Ureter (tissue), 1 donor: ENCODE measurements at regions not wholly inside any gene's neighbourhood (a gene's known extent, or its start where the extent isn't known, plus 50 kb on each side); places are given as distances from the start of the nearest gene placed in this dataset.

Source experiments
- DNase-seq: peaks from one replicate; pipeline ENCODE4 v3.0.0-alpha.2; 2020; ENCODE audit warnings: low spot score
- donor health status: DM: yes; HTN: yes; CAD: no.

- DNase-seq = no peak
Measured at GRCh38 chr1:43008115-43009060, 49.7 kb upstream of the SLC2A1 start.
